ENCODE measurements at regions not wholly inside any gene's neighbourhood (a gene's known extent, or its start where the extent isn't known, plus 50 kb on each side); places are given as distances from the start of the nearest gene placed in this dataset.

GRCh38 chr2:34388446-34388845 is 789.3 kb upstream of the FAM98A start:
- Histone ChIP-seq H3K4me3 (ENCODE audit: low read length) (no peak overlapping the region), H3K36me3 (ENCODE audit: insufficient read depth, low read length) (no peaks in the 10 kb centered on the region), H3K27me3 (ENCODE audit: control insufficient read depth in 1 of 2, insufficient read depth in 2 of 2, low read length in 2 of 2) (no peaks in the 10 kb centered on the region), H3K9me3 (ENCODE audit: control insufficient read depth in 1 of 2, insufficient read depth in 1 of 2, low read length in 2 of 2) (peaks cover 0 to 13% of the 10 kb centered on the region in 2 experiments), H3K27ac (ENCODE audit: low read depth in 1 of 2, low read length in 2 of 2) (no peak overlapping the region), H3K4me1 (ENCODE audit: insufficient read depth, low read length) (no peaks in the 10 kb centered on the region)
- ATAC-seq (ENCODE audit: poor library complexity): no peak
- no peak for DNase-seq
- TF ChIP-seq CTCF (IDR thresholded peaks at IDR 0.05): no peak
- intact Hi-C loops (cut with DNase I, micrococcal nuclease): no loop called here
- Mint-ChIP-seq H3K36me3 (ENCODE audit: low read depth) (no peaks in the 10 kb centered on the region), H3K4me3 (no peak overlapping the region), H3K4me1 (ENCODE audit: low read depth) (no peaks in the 10 kb centered on the region), H3K27me3 (no peaks in the 10 kb centered on the region), H3K27ac (no peak overlapping the region), H3K9me3 (peaks cover 5% of the 10 kb centered on the region)
- ChIA-PET POLR2A (no interaction called here), CTCF (no interaction called here)

- ChIA-PET CTCF (no interaction called here), POLR2A (no interaction called here)
- Histone ChIP-seq H3K9me3 (ENCODE audit: control insufficient read depth in 1 of 2, insufficient read depth in 1 of 2, low read length in 2 of 2) (peaks cover 0 to 17% of the 10 kb centered on the region in 2 experiments), H3K36me3 (ENCODE audit: insufficient read depth, low read length) (no peaks in the 10 kb centered on the region), H3K4me3 (ENCODE audit: low read length) (no peak overlapping the region), H3K27ac (ENCODE audit: low read depth in 1 of 2, low read length in 2 of 2) (no peak overlapping the region), H3K4me1 (ENCODE audit: insufficient read depth, low read length) (no peaks in the 10 kb centered on the region), H3K27me3 (ENCODE audit: control insufficient read depth in 1 of 2, insufficient read depth in 2 of 2, low read length in 2 of 2) (no peaks in the 10 kb centered on the region)
- Mint-ChIP-seq H3K27ac (no peak overlapping the region), H3K9me3 (peaks cover 5% of the 10 kb centered on the region), H3K4me1 (ENCODE audit: low read depth) (no peaks in the 10 kb centered on the region), H3K27me3 (no peaks in the 10 kb centered on the region), H3K36me3 (ENCODE audit: low read depth) (no peaks in the 10 kb centered on the region), H3K4me3 (no peak overlapping the region)
- DNase-seq (no peak), ATAC-seq (ENCODE audit: poor library complexity) (no peak)
- TF ChIP-seq CTCF (IDR thresholded peaks at IDR 0.05): no peak
- intact Hi-C loops (cut with DNase I, micrococcal nuclease): no loop called here
Measured at GRCh38 chr2:34387536-34387935, 788.4 kb upstream of the FAM98A start.

- TF ChIP-seq CTCF (IDR thresholded peaks at IDR 0.05): no peak
- no peak overlapping the region for H3K4me3 Mint-ChIP-seq
- no peaks in the 10 kb centered on the region for H3K4me1 Mint-ChIP-seq (ENCODE audit: low read depth)
- no peaks in the 10 kb centered on the region for H3K4me1 ChIP-seq (ENCODE audit: insufficient read depth, low read length)
- no peak for DNase-seq
- H3K4me3 ChIP-seq (ENCODE audit: low read length): no peak overlapping the region
- no peaks in the 10 kb centered on the region for H3K27me3 ChIP-seq (ENCODE audit: control insufficient read depth in 1 of 2, insufficient read depth in 2 of 2, low read length in 2 of 2)
- H3K27ac Mint-ChIP-seq: no peak overlapping the region
- intact Hi-C loops (cut with DNase I, micrococcal nuclease): no loop called here
- ChIA-PET POLR2A (no interaction called here), CTCF (no interaction called here)
- H3K27me3 Mint-ChIP-seq: no peaks in the 10 kb centered on the region
- no peaks in the 10 kb centered on the region for H3K36me3 Mint-ChIP-seq (ENCODE audit: low read depth)
- ATAC-seq (ENCODE audit: poor library complexity): no peak
- H3K9me3 Mint-ChIP-seq: no peaks in the 10 kb centered on the region
- H3K27ac ChIP-seq (ENCODE audit: low read depth in 1 of 2, low read length in 2 of 2): no peak overlapping the region
- H3K36me3 ChIP-seq (ENCODE audit: insufficient read depth, low read length): no peaks in the 10 kb centered on the region
- peaks cover 0 to 4% of the 10 kb centered on the region in 2 experiments for H3K9me3 ChIP-seq (ENCODE audit: control insufficient read depth in 1 of 2, insufficient read depth in 1 of 2, low read length in 2 of 2)
Measured at GRCh38 chr2:34379586-34379985, 780.5 kb upstream of the FAM98A start.

Data from CD4-positive, alpha-beta T cell (primary cell).